SIG-M5 treated with dmso at 0.1 percent for 504 hours (cell line): ENCODE measurements at regions not wholly inside any gene's neighbourhood (a gene's known extent, or its start where the extent isn't known, plus 50 kb on each side); places are given as distances from the start of the nearest gene placed in this dataset.

Experiments
- DNase-seq: peaks from one replicate; lab custom pipeline; 2025; ENCODE audit not compliant: unreplicated experiment; lab: John Stamatoyannopoulos, UW

GRCh38 chr12:31868965-31869364, 90.2 kb upstream of the RESF1 start:
- no peak for DNase-seq

GRCh38 chr12:31867292-31867691, 91.9 kb upstream of the RESF1 start:
- no peak for DNase-seq

GRCh38 chr12:31866523-31866922, 92.7 kb upstream of the RESF1 start:
- DNase-seq = no peak

GRCh38 chr12:31865023-31865422, 94.2 kb upstream of the RESF1 start:
- DNase-seq = no peak

- DNase-seq = no peak
These were observed 97.9 kb upstream of the RESF1 start for GRCh38 chr12:31861360-31861759.

- no peak for DNase-seq
These were observed 98.8 kb upstream of the RESF1 start for GRCh38 chr12:31860401-31860800.

GRCh38 chr12:31859232-31859977, 99.8 kb upstream of the RESF1 start:
- DNase-seq = no peak

GRCh38 chr12:31855427-31855826, 103.8 kb upstream of the RESF1 start:
- DNase-seq = no peak

GRCh38 chr12:31853977-31854376, 105.2 kb upstream of the RESF1 start:
- peak; percentile 81 for DNase-seq

GRCh38 chr12:31853520-31853919, 105.7 kb upstream of the RESF1 start:
- peak; percentile 87 for DNase-seq

GRCh38 chr12:31850268-31850667, 108.9 kb upstream of the RESF1 start:
- DNase-seq = no peak

GRCh38 chr12:31849090-31849687, 110.0 kb upstream of the RESF1 start:
- DNase-seq = no peak

GRCh38 chr12:31846405-31846804, 112.8 kb upstream of the RESF1 start:
- DNase-seq = no peak

GRCh38 chr12:31845613-31846322, 113.4 kb upstream of the RESF1 start:
- DNase-seq = no peak

GRCh38 chr12:31843398-31844095, 114.7 kb upstream of the AMN1 start:
- DNase-seq = no peak

GRCh38 chr12:31837913-31838312, 109.1 kb upstream of the AMN1 start:
- DNase-seq = no peak

GRCh38 chr12:31835276-31835882, 106.6 kb upstream of the AMN1 start:
- no peak for DNase-seq

- DNase-seq = no peak
These were observed 105.3 kb upstream of the AMN1 start for GRCh38 chr12:31834150-31834549.

- peak; percentile 92 for DNase-seq
These were observed 104.2 kb upstream of the AMN1 start for GRCh38 chr12:31832740-31833729.

GRCh38 chr12:31828071-31828470, 99.2 kb upstream of the AMN1 start:
- DNase-seq = no peak
